Ectodermal cell (in vitro differentiated cells): ENCODE measurements at regions not wholly inside any gene's neighbourhood (a gene's known extent, or its start where the extent isn't known, plus 50 kb on each side); places are given as distances from the start of the nearest gene placed in this dataset.

Experiments used
- H3K27ac ChIP-seq: 2 replicates; pipeline ENCODE4 v1.7.0; 2013; ENCODE audit warnings: mild to moderate bottlenecking, low read depth, low read length; ENCODE audit not compliant: insufficient read depth, poor library complexity, severe bottlenecking
- H3K27me3 ChIP-seq: 2 replicates; pipeline ENCODE4 v1.7.0; 2013; ENCODE audit warnings: mild to moderate bottlenecking, low read length; ENCODE audit not compliant: insufficient read depth, control insufficient read depth, poor library complexity, severe bottlenecking
- H3K36me3 ChIP-seq: one replicate; pipeline ENCODE4 v1.7.0; 2013; ENCODE audit warnings: low read length; ENCODE audit not compliant: control insufficient read depth, insufficient read depth
- H3K4me1 ChIP-seq: one replicate; pipeline ENCODE4 v1.7.0; 2013; ENCODE audit warnings: low read length; ENCODE audit not compliant: control insufficient read depth, insufficient read depth
- H3K4me3 ChIP-seq: 2 replicates; pipeline ENCODE4 v1.7.0; 2013; ENCODE audit warnings: low read depth, low read length, control low read depth; ENCODE audit not compliant: insufficient read depth
- H3K9me3 ChIP-seq: 2 replicates; pipeline ENCODE4 v1.7.0; 2013; ENCODE audit warnings: mild to moderate bottlenecking, low read length, moderate library complexity; ENCODE audit not compliant: control insufficient read depth
- WGBS, 2 experiments: methylation state at CpG; one replicate each; pipeline ENCODE4 v1.1.7; 2013; ENCODE audit warnings: missing lambda C conversion rate in 2 of 2; 5-methylcytosine and 5-hydroxymethylcytosine counted together

DNA sequence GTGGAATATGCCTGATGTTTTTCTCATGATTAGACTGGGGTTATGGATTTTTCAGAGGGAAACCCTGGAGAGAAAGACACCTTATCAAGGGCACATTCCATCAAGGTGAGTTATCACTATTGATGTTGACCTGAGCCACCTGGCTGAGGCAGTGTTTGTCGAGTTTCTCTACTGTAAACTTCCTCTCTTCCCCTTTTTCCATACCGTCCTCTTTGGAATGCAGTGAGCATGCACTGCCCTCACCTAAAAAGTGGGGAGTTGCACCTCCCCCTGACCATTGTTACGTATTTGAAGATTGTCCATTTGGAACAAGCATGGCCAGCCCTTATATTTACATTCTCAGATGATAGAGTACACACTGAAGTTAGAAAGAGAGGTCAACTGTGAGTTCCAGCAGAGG, 53.9 kb upstream of the PWP1 start:
- no peaks in the 10 kb centered on the region for H3K9me3 ChIP-seq
- no peak overlapping the region for H3K4me3 ChIP-seq
- no peaks in the 10 kb centered on the region for H3K36me3 ChIP-seq
- no peaks in the 10 kb centered on the region for H3K27me3 ChIP-seq
- 87 to 91% methylated on average over 3 of the region's 3 CpGs for WGBS, 2 experiments
- no peaks in the 10 kb centered on the region for H3K4me1 ChIP-seq
- no peak overlapping the region for H3K27ac ChIP-seq

GRCh38 chr12:107632246-107632645, 53.4 kb upstream of the PWP1 start:
- Histone ChIP-seq H3K36me3 (no peaks in the 10 kb centered on the region), H3K9me3 (no peaks in the 10 kb centered on the region), H3K4me1 (no peaks in the 10 kb centered on the region), H3K27me3 (no peaks in the 10 kb centered on the region), H3K4me3 (no peak overlapping the region), H3K27ac (no peak overlapping the region)
- 90 to 93% methylated on average over 5 of the region's 5 CpGs for WGBS, 2 experiments

DNA sequence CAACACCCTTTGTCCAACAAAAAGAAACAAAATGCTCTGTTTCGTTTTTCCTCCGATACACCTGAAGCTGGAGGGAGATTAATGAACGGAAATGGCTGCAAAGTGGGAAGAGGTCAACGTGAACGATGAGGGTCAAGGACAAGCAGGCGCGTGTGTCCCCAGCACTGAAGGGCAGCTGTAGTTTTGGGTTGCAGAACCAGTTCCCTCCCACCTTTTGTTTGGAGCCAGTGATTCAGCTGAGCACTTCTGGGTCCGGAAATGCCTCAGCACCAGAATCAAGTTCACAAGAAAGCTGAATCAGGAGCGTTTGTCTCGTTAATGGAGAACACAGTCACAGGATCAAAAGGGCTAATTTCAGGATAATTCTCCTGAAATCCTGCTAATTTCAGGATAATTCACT, 51.1 kb upstream of the PWP1 start:
- H3K27ac ChIP-seq, result no peak overlapping the region
- H3K4me3 ChIP-seq, result no peak overlapping the region
- H3K36me3 ChIP-seq, result no peaks in the 10 kb centered on the region
- WGBS, 2 experiments, result 61 to 64% methylated on average over 10 of the region's 10 CpGs
- no peaks in the 10 kb centered on the region for H3K9me3 ChIP-seq
- H3K4me1 ChIP-seq, result no peaks in the 10 kb centered on the region
- H3K27me3 ChIP-seq, result no peaks in the 10 kb centered on the region

DNA sequence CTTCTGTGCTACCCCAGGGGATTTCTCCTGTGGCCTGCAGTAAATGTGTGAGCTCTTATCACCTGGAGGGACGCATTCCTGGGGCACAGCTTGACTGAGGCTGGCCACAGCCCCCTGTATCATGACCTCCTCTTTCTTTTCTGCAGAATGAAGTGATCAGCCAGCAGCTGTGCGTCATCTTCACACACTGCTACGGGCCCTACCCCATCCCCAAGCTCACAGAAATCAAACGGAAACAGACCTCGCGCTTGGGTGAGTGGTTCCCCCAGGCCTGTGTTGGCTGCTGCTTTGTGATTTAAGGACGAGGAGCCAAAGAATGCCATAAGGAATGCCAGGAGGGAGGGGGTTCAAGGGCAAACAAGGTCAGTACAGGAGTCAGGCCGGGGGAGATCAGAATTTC, 50.5 kb upstream of the PWP1 start:
- WGBS, 2 experiments, result 28 to 31% methylated on average over 8 of the region's 8 CpGs
- Histone ChIP-seq H3K27ac (no peak overlapping the region), H3K4me1 (no peaks in the 10 kb centered on the region), H3K9me3 (no peaks in the 10 kb centered on the region), H3K27me3 (no peaks in the 10 kb centered on the region), H3K4me3 (no peak overlapping the region), H3K36me3 (no peaks in the 10 kb centered on the region)
